Jurkat, Clone E6-1 (cell line): ENCODE measurements at regions not wholly inside any gene's neighbourhood (a gene's known extent, or its start where the extent isn't known, plus 50 kb on each side); places are given as distances from the start of the nearest gene placed in this dataset.
"Not testable (repeated sequence)": the region's sequence is repeated elsewhere in the genome, so short reads cannot be mapped to it uniquely, and the experiment has no call there.

ENCODE experiments used
- DNase-seq: peaks from one replicate; pipeline ENCODE4 v3.0.0-alpha.2; 2011; ENCODE audit warnings: low read depth, low spot score
- H3K4me3 ChIP-seq: 2 replicates; pipeline ENCODE4 v1.5.1; 2011; ENCODE audit warnings: mild to moderate bottlenecking, low read length, control low read depth, moderate library complexity

DNA sequence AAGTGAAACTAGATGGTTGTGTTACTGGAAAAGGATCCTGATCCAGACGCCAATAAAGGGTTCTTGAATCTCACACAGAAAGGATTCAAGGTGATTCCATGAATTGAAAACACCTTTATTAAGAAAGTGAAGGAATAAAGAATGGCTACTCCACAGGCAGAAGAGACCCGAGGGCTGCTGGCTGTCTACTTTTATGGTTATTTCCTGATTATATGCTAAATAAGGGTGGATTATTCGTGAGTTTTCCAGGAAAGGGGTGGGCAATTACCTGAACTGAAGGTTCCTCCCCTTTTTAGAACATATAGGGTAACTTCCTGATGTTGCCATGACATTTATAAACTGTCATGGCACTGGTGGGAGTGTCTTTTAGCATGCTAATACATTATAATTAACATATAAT, 50.9 kb upstream of the WARS2 start:
- DNase-seq: no peak

GRCh38 chr1:119204197-119204960, 63.9 kb upstream of the WARS2 start:
- no peak for DNase-seq
- no peak overlapping the region for H3K4me3 ChIP-seq

More for the DNA sequence above, 50.9 kb upstream of the WARS2 start:
- H3K4me3 ChIP-seq: no peak overlapping the region

DNA sequence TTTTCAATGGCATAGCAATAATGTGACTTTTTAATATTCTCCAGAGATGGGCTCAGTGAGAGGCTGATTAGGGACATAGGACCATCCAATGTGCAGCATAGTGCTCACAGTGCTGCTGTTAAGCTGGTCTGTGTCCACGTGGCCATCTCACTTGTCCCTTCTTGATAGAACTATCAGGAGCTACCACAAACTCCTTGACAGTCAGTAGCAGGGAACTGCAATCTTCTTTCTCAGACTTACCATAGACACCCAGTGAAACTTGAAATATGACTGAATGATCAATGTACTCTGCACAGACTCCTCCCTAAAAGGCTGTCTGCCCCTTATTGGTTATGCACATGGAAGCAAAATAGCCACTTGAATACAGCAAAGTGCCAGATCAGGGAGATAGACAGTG, 64.5 kb upstream of the WARS2 start:
- H3K4me3 ChIP-seq: no peak overlapping the region
- DNase-seq: no peak

GRCh38 chr1:119209061-119209460, 68.6 kb upstream of the WARS2 start:
- H3K4me3 ChIP-seq: no peak overlapping the region
- DNase-seq: no peak

GRCh38 chr1:119209596-119210295, 69.3 kb upstream of the WARS2 start:
- no peak for DNase-seq
- H3K4me3 ChIP-seq: no peak overlapping the region

- no peak overlapping the region for H3K4me3 ChIP-seq
- no peak for DNase-seq
Observed at GRCh38 chr1:119210296-119210649, 69.8 kb upstream of the WARS2 start.

- not testable (repeated sequence) for DNase-seq, H3K4me3 ChIP-seq
Observed at GRCh38 chr1:119213213-119213612, 72.8 kb upstream of the WARS2 start.

GRCh38 chr1:119214961-119215360, 74.5 kb upstream of the WARS2 start:
- DNase-seq, H3K4me3 ChIP-seq: not testable (repeated sequence)

- DNase-seq: no peak
- no peak overlapping the region for H3K4me3 ChIP-seq
Observed at GRCh38 chr1:119217309-119217828, 76.9 kb upstream of the WARS2 start.

GRCh38 chr1:119219711-119220110, 79.3 kb upstream of the WARS2 start:
- no peak for DNase-seq
- H3K4me3 ChIP-seq: no peak overlapping the region

DNA sequence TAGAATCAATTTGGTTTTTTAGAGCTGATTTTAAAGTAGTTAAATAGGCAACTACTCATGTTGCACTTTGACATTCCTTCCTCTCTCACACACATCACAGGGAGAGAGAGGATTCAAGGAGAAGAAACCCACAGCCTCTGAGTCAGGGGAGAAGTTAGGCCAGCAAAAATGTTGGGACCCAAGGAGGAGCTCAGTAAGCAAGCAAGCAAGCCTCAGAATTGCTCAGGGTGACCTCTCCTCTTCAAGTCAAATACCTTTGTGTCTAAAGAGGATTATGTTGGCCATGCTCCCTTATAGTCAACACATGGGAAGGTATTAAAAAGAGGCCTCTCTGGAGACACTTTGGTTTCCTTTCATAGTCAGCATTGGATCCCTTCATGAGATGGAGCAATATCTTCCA, 80.5 kb upstream of the WARS2 start:
- no peak for DNase-seq
- no peak overlapping the region for H3K4me3 ChIP-seq

DNA sequence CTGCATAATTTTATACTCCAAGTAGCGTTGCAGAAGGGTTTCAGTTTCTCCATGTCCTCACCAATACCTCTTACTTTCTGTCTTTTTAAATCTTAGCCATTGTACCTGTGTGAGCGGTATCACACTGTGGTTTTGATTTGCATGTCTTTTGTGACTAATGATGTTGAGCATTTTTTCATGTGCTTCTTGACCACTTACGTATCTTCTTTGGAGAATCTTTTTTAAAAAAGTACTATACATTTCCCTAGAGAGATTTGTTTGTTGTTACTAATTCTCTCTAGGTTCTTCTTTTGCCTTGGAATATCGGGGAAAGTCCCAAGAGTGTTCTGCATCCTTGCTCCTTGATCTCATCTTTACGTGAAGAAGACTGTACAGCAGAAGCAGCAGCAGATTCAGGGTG, 81.8 kb upstream of the WARS2 start:
- no peak for DNase-seq
- no peak overlapping the region for H3K4me3 ChIP-seq

DNA sequence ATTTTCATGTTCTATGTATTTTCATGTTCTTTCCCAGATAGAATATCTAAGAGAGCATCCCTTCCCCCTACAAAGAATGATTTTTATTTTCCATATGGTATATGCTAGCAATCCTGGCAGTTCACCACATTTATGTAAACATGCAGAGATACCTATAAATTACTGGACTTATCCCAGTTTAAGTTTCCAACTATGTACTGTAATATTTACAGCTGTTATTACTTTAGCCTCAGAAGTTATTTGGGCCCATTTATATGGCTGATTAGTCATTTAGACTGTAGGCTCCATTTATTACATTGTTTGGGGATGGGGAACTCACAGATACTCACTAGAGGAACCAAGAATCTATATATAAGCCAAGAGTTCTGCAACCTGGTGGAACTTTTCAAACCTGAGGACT, 84.8 kb upstream of the WARS2 start:
- DNase-seq: no peak

GRCh38 chr1:119225831-119226230, 85.4 kb upstream of the WARS2 start:
- no peak for DNase-seq
- H3K4me3 ChIP-seq: no peak overlapping the region

More for the DNA sequence above, 84.8 kb upstream of the WARS2 start:
- H3K4me3 ChIP-seq: no peak overlapping the region

DNA sequence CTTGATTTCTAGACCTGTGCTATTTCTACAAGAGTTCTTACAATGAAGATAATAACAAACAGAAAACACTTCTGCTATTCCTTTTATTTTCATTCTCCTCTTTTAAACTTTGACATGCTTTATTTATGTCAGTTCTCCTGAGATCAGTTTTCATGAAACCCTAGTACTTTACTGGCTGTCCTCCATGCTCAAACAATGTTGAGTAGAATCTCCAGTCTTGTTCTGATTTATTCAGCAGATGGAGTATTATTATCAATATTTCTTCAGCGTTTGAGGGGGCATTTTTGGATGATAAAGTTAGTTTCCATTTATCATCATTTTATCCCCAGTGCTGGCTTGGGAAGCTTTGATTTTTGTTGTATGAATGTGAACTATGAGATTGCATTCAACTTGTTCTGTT, 85.9 kb upstream of the WARS2 start:
- H3K4me3 ChIP-seq: no peak overlapping the region
- no peak for DNase-seq

DNA sequence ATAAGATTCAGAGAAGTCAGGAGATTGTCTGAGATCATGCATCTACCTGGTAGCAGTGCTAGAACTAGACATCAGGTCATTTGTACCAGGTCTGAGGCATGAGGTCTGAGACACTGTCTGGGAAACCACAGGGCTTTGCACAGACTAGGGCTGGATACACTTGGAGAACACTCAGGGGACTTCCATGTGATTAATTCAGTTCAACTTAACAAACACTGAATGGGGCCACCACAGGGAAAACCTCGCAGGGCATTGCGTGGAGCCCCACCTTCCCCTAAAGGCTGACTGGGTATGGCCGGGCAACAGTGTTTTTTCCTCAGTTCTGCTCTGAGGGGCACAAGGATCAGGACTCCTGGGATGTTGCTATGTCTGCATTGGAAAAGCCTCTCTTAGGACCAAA, 86.5 kb upstream of the WARS2 start:
- no peak for DNase-seq
- H3K4me3 ChIP-seq: no peak overlapping the region

DNA sequence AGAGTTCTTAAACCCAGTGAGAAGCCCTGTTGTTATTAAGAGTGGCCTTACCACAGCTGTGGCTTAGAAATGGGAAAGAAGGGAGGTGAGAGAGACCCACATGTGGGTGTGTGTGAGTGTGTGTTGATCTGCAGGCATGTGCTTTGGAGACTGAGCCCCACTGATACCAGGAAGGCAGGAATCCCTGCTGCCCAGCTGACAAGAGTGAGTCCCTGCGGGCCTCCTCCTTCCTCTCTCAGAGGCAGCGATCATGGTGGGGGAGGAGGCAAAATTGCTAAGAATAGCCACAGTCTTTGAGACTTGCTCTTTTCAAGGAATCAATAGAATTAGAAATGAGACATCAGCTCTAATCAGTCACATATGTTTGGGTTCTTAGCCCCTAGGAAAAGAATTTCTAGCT, 87.0 kb upstream of the WARS2 start:
- no peak overlapping the region for H3K4me3 ChIP-seq
- no peak for DNase-seq

DNA sequence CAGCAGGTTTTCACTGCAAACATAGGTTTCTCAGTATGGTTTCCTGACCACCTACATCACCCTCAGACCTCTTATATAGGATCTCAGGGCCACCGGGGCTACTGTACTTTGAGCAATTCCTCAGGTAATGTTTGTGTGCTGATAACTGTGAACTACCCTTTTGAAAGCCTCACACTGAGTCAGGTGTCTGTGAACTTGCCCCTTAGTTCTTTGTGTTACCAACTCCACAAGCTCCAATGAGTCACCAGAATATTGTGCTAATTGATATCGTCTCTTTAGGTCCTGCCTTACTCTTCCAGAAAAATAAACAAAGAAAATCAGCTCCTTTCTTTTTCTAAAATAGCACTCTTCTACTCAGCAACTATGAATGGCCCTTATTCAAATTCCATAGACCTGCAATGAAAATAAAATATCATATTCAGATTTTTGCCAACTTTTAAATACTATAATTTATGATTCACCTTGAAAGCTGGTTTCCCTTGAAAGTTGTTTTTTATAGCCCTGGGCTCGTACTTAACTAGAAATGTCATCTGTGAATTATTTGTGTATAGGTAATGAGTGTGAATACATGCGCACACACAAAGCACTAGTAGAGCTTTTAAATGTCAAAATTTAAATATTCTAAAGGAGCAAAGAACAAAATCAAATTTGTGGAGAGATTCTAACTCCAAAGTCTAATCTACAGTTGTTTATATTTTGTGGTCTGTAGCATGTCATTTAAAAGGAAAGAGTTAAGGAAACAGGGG, 88.1 kb upstream of the WARS2 start:
- H3K4me3 ChIP-seq: no peak overlapping the region
- DNase-seq: no peak

GRCh38 chr1:119235120-119235519, 94.7 kb upstream of the WARS2 start:
- no peak overlapping the region for H3K4me3 ChIP-seq
- DNase-seq: no peak

GRCh38 chr1:119245881-119246280, 105.4 kb upstream of the WARS2 start:
- no peak for DNase-seq

More at GRCh38 chr1:119245881-119246280, 105.4 kb upstream of the WARS2 start:
- no peak overlapping the region for H3K4me3 ChIP-seq
